Vagina (tissue), 2 donors: ENCODE measurements at regions not wholly inside any gene's neighbourhood (a gene's known extent, or its start where the extent isn't known, plus 50 kb on each side); places are given as distances from the start of the nearest gene placed in this dataset.

ENCODE experiments used
- POLR2AphosphoS5 ChIP-seq, 2 donors: sonication (generic); formaldehyde crosslinking; IDR thresholded peaks; one replicate each; pipeline ENCODE4 v1.9.0; 2017; ENCODE audit warnings: antibody characterized with exemption in 2 of 2, mild to moderate bottlenecking in 2 of 2, low read depth in 1 of 2; ENCODE audit not compliant: insufficient read depth in 1 of 2
- TF ChIP-seq, protein P1 (sequence below), 3 experiments: fragments of 450-650 bp in 2 of 3; fragments of 200-600 bp in 1 of 3; sonication (generic) in 1 of 3; IDR thresholded peaks; one replicate each; pipeline ENCODE4 v1.5.1; 2017 to 2019; ENCODE audit warnings: antibody characterized with exemption in 3 of 3, mild to moderate bottlenecking in 2 of 3, moderate library complexity in 2 of 3

DNA sequence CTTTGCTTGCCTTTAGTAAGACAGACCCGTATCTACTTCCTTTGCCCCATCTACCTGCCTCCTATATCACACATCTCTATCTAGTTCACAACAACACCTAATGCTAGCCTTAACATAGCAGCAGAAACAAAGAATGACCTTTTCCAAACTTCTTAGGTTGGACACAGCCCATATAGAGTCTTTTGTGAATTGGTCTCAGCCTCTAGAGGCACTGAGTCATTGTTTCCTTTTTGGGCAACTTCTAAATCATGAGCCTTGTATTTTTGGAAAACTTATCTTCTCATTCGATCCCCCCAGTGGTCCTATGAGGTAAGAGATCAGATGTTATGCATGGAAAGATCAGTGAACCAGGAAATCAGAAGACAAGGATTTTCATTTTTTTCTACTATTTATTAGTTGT lies 679.4 kb upstream of the USP24 start:
- TF ChIP-seq POLR2AphosphoS5 (IDR thresholded peaks at IDR 0.05; ENCODE audit: insufficient read depth in 1 of 2, low read depth in 1 of 2), result no peak
- TF ChIP-seq, protein P1, sequence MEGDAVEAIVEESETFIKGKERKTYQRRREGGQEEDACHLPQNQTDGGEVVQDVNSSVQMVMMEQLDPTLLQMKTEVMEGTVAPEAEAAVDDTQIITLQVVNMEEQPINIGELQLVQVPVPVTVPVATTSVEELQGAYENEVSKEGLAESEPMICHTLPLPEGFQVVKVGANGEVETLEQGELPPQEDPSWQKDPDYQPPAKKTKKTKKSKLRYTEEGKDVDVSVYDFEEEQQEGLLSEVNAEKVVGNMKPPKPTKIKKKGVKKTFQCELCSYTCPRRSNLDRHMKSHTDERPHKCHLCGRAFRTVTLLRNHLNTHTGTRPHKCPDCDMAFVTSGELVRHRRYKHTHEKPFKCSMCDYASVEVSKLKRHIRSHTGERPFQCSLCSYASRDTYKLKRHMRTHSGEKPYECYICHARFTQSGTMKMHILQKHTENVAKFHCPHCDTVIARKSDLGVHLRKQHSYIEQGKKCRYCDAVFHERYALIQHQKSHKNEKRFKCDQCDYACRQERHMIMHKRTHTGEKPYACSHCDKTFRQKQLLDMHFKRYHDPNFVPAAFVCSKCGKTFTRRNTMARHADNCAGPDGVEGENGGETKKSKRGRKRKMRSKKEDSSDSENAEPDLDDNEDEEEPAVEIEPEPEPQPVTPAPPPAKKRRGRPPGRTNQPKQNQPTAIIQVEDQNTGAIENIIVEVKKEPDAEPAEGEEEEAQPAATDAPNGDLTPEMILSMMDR (IDR thresholded peaks at IDR 0.05), result no peak
